HEK293 (cell line): ENCODE measurements at regions not wholly inside any gene's neighbourhood (a gene's known extent, or its start where the extent isn't known, plus 50 kb on each side); places are given as distances from the start of the nearest gene placed in this dataset.

Experiments
- FEZF1 ChIP-seq: fragments of 450-650 bp; formaldehyde crosslinking; IDR thresholded peaks from 2 replicates; pipeline ENCODE4 v1.5.1; 2016; ENCODE audit warnings: missing biosample characterization, missing genetic modification characterization
- ZIC2 ChIP-seq: fragments of 450-650 bp; formaldehyde crosslinking; IDR thresholded peaks from 2 replicates; pipeline ENCODE4 v1.5.1; 2016; ENCODE audit warnings: missing biosample characterization, missing genetic modification characterization
- ZNF274 ChIP-seq, 2 experiments: fragments of 200-500 bp in 1 of 2; fragments of 450-650 bp in 1 of 2; sonication (Bioruptor generic) in 1 of 2; formaldehyde crosslinking in 1 of 2; IDR thresholded peaks; 2 replicates each; pipeline versions ENCODE4 v1.5.1 to v1.6.1; 2014 to 2016; ENCODE audit warnings: borderline replicate concordance in 1 of 2, inconsistent platforms in 1 of 2, low read length in 1 of 2, missing biosample characterization in 1 of 2, missing genetic modification characterization in 1 of 2
- TF ChIP-seq, protein P1 (sequence below): fragments of 450-650 bp; formaldehyde crosslinking; IDR thresholded peaks from 2 replicates; pipeline ENCODE4 v1.5.1; 2016; ENCODE audit warnings: missing biosample characterization, missing genetic modification characterization

DNA sequence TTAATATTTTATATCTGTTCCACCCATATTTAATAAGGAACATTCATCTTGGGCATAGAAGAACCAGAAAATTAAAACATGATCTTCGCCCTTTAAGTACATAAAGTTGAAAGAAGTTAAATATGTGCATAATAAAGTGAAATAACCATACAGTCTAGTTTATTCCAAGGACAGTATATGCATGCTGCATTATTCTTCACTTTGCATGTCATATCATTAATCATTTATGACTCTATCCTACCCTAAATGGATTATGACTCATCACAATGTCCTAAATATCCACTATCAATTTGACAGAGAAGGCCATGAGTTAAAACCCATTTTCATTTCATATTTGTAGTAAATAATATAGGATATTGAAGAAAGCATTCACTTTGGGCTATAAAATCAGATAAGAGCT lies 576.5 kb upstream of the GNPDA2 start:
- TF ChIP-seq, protein P1, sequence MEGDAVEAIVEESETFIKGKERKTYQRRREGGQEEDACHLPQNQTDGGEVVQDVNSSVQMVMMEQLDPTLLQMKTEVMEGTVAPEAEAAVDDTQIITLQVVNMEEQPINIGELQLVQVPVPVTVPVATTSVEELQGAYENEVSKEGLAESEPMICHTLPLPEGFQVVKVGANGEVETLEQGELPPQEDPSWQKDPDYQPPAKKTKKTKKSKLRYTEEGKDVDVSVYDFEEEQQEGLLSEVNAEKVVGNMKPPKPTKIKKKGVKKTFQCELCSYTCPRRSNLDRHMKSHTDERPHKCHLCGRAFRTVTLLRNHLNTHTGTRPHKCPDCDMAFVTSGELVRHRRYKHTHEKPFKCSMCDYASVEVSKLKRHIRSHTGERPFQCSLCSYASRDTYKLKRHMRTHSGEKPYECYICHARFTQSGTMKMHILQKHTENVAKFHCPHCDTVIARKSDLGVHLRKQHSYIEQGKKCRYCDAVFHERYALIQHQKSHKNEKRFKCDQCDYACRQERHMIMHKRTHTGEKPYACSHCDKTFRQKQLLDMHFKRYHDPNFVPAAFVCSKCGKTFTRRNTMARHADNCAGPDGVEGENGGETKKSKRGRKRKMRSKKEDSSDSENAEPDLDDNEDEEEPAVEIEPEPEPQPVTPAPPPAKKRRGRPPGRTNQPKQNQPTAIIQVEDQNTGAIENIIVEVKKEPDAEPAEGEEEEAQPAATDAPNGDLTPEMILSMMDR (tag by site-specific recombination) = no peak
- TF ChIP-seq ZNF274 (IDR thresholded peaks at IDR 0.05; ENCODE audit: low read length) (no peak), ZNF274 (tag by site-specific recombination; IDR thresholded peaks at IDR 0.05; ENCODE audit: borderline replicate concordance) (no peak), ZIC2 (no peak), FEZF1 (no peak)
